Stomach (tissue), 4 donors: ENCODE measurements at regions not wholly inside any gene's neighbourhood (a gene's known extent, or its start where the extent isn't known, plus 50 kb on each side); places are given as distances from the start of the nearest gene placed in this dataset.

ENCODE experiments used
- EP300 ChIP-seq: sonication (generic); formaldehyde crosslinking; IDR thresholded peaks from one replicate; pipeline ENCODE4 v1.6.1; 2017; ENCODE audit warnings: antibody characterized with exemption
- POLR2A ChIP-seq, 4 donors: fragments of 450-650 bp; IDR thresholded peaks; one replicate each; pipeline ENCODE4 v1.6.1; 2016; ENCODE audit warnings: antibody characterized with exemption in 4 of 4, control low read depth in 2 of 4, mild to moderate bottlenecking in 1 of 4, moderate library complexity in 1 of 4
- POLR2AphosphoS5 ChIP-seq, 3 donors: sonication (generic); formaldehyde crosslinking; IDR thresholded peaks; one replicate each; pipeline ENCODE4 v1.6.1; 2016; ENCODE audit warnings: antibody characterized with exemption in 3 of 3
- TF ChIP-seq, protein P1 (sequence below), 7 experiments: fragments of 450-650 bp in 4 of 7; fragments of 200-600 bp in 3 of 7; sonication (generic) in 3 of 7; IDR thresholded peaks; one replicate each; pipeline ENCODE4 v1.5.1; 2016 to 2019; ENCODE audit warnings: antibody characterized with exemption in 7 of 7, control low read depth in 2 of 7, mild to moderate bottlenecking in 1 of 7

DNA sequence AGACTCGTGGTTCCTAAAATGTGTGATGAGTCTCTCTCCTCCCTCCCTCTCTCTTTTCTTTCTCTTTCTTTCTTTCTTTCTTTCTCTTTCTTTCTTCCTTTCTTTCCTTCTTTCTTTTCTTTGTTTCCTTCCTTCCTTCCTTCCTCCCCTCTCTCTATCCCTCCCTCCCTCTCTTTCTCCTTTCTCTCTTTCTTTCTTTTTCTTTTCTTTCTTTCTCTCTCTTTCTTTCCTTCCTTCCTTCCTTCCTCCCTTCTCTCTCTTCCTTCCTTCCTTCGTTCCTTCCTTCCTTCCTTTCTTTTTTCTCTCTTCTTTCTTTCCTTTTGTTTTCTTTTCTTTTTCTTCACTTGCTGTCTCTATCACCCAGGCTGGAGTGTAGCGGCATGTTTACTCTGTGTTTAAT is 290.8 kb downstream of the NFKBIZ start:
- TF ChIP-seq, protein P1, sequence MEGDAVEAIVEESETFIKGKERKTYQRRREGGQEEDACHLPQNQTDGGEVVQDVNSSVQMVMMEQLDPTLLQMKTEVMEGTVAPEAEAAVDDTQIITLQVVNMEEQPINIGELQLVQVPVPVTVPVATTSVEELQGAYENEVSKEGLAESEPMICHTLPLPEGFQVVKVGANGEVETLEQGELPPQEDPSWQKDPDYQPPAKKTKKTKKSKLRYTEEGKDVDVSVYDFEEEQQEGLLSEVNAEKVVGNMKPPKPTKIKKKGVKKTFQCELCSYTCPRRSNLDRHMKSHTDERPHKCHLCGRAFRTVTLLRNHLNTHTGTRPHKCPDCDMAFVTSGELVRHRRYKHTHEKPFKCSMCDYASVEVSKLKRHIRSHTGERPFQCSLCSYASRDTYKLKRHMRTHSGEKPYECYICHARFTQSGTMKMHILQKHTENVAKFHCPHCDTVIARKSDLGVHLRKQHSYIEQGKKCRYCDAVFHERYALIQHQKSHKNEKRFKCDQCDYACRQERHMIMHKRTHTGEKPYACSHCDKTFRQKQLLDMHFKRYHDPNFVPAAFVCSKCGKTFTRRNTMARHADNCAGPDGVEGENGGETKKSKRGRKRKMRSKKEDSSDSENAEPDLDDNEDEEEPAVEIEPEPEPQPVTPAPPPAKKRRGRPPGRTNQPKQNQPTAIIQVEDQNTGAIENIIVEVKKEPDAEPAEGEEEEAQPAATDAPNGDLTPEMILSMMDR (IDR thresholded peaks at IDR 0.05), result no peak
- no peak for TF ChIP-seq POLR2A (IDR thresholded peaks at IDR 0.05)
- no peak for TF ChIP-seq POLR2AphosphoS5 (IDR thresholded peaks at IDR 0.05)
- no peak for TF ChIP-seq EP300
